H9 (cell line): ENCODE measurements at regions not wholly inside any gene's neighbourhood (a gene's known extent, or its start where the extent isn't known, plus 50 kb on each side); places are given as distances from the start of the nearest gene placed in this dataset.

Source experiments
- DNase-seq: peaks from one replicate; pipeline ENCODE4 v3.0.0-alpha.2; 2017
- H2AFZ ChIP-seq: one replicate; pipeline ENCODE4 v1.6.1; 2013; ENCODE audit warnings: mild to moderate bottlenecking, low read length, control low read depth, moderate library complexity
- H2AK5ac ChIP-seq: 2 replicates; pipeline ENCODE4 v1.6.1; 2013; ENCODE audit warnings: low read length, control low read depth, mixed read lengths; ENCODE audit not compliant: insufficient read length
- H2BK120ac ChIP-seq: one replicate; pipeline ENCODE4 v1.6.1; 2013; ENCODE audit warnings: low read depth, mild to moderate bottlenecking, low read length, control low read depth, inconsistent platforms; ENCODE audit not compliant: poor library complexity, severe bottlenecking
- H2BK12ac ChIP-seq: 2 replicates; pipeline ENCODE4 v1.6.1; 2013; ENCODE audit warnings: low read length, control low read depth, mixed read lengths, low read depth; ENCODE audit not compliant: insufficient read length
- H2BK15ac ChIP-seq: 2 replicates; pipeline ENCODE4 v1.6.1; 2013; ENCODE audit warnings: low read depth, low read length, control low read depth
- H2BK20ac ChIP-seq: one replicate; pipeline ENCODE4 v1.6.1; 2013; ENCODE audit warnings: low read depth, mild to moderate bottlenecking, low read length, control low read depth, inconsistent platforms; ENCODE audit not compliant: poor library complexity, severe bottlenecking
- H2BK5ac ChIP-seq: 2 replicates; pipeline ENCODE4 v1.6.1; 2013; ENCODE audit warnings: low read length, control low read depth, mixed read lengths; ENCODE audit not compliant: insufficient read length
- H3K14ac ChIP-seq: 2 replicates; pipeline ENCODE4 v1.6.1; 2013; ENCODE audit warnings: low read length, control low read depth; ENCODE audit not compliant: insufficient read depth
- H3K18ac ChIP-seq: 2 replicates; pipeline ENCODE4 v1.6.1; 2013; ENCODE audit warnings: low read depth, mild to moderate bottlenecking, mixed read lengths, low read length, control low read depth; ENCODE audit not compliant: insufficient read length
- H3K23ac ChIP-seq: 2 replicates; pipeline ENCODE4 v1.6.1; 2013; ENCODE audit warnings: low read length, control low read depth, mixed read lengths, low read depth; ENCODE audit not compliant: insufficient read length
- H3K23me2 ChIP-seq: 2 replicates; pipeline ENCODE4 v1.6.1; 2013; ENCODE audit warnings: low read depth, mild to moderate bottlenecking, mixed read lengths, low read length, control low read depth; ENCODE audit not compliant: insufficient read length, poor library complexity, severe bottlenecking
- H3K27ac ChIP-seq: 2 replicates; pipeline ENCODE4 v1.5.1; 2013; ENCODE audit warnings: low read length, control low read depth, mixed read lengths, low read depth; ENCODE audit not compliant: insufficient read length
- H3K27me3 ChIP-seq: 2 replicates; pipeline ENCODE4 v1.6.1; 2013; ENCODE audit warnings: low read length, control low read depth, inconsistent platforms; ENCODE audit not compliant: insufficient read depth
- H3K4ac ChIP-seq: 2 replicates; pipeline ENCODE4 v1.6.1; 2013; ENCODE audit warnings: low read depth, mild to moderate bottlenecking, control low read depth, inconsistent platforms, low read length, moderate library complexity
- H3K4me1 ChIP-seq: 2 replicates; pipeline ENCODE4 v1.6.1; 2013; ENCODE audit warnings: low read length, control low read depth, inconsistent platforms; ENCODE audit not compliant: insufficient read depth
- H3K4me2 ChIP-seq: 2 replicates; pipeline ENCODE4 v1.6.1; 2013; ENCODE audit warnings: low read length, control low read depth, mixed read lengths; ENCODE audit not compliant: insufficient read length, insufficient read depth
- H3K56ac ChIP-seq: 2 replicates; pipeline ENCODE4 v1.6.1; 2013; ENCODE audit warnings: low read depth, mild to moderate bottlenecking, mixed read lengths, low read length, control low read depth; ENCODE audit not compliant: insufficient read length
- H3K79me1 ChIP-seq: 2 replicates; pipeline ENCODE4 v1.6.1; 2013; ENCODE audit warnings: low read depth, mild to moderate bottlenecking, moderate library complexity, low read length, control low read depth, inconsistent platforms; ENCODE audit not compliant: insufficient read depth, poor library complexity, severe bottlenecking
- H3K79me2 ChIP-seq: 2 replicates; pipeline ENCODE4 v1.6.1; 2013; ENCODE audit warnings: low read length, control low read depth, inconsistent platforms; ENCODE audit not compliant: insufficient read depth
- H3K9ac ChIP-seq: 2 replicates; pipeline ENCODE4 v1.6.1; 2013; ENCODE audit warnings: low read length, control low read depth, mixed read lengths; ENCODE audit not compliant: insufficient read length; ENCODE audit errors: extremely low read depth
- H3K9me3 ChIP-seq: one replicate; pipeline ENCODE4 v1.6.1; 2013; ENCODE audit warnings: low read depth, low read length, inconsistent platforms; ENCODE audit not compliant: control insufficient read depth
- H3T11ph ChIP-seq: one replicate; pipeline ENCODE4 v1.6.1; 2013; ENCODE audit warnings: mild to moderate bottlenecking, low read length, control low read depth, inconsistent platforms
- H4K20me1 ChIP-seq: one replicate; pipeline ENCODE4 v1.6.1; 2013; ENCODE audit not compliant: control insufficient read depth, insufficient read length, insufficient read depth
- H4K5ac ChIP-seq: 2 replicates; pipeline ENCODE4 v1.6.1; 2013; ENCODE audit warnings: low read depth, mild to moderate bottlenecking, mixed read lengths, low read length, control low read depth; ENCODE audit not compliant: insufficient read length
- H4K8ac ChIP-seq: replicated peaks from 2 replicates; pipeline ENCODE4 v1.6.1; 2013; ENCODE audit warnings: low read length, control low read depth, mixed read lengths, low read depth; ENCODE audit not compliant: insufficient read length
- H4K91ac ChIP-seq: 2 replicates; pipeline ENCODE4 v1.6.1; 2013; ENCODE audit warnings: low read depth, mild to moderate bottlenecking, moderate library complexity, mixed read lengths, low read length, control low read depth; ENCODE audit not compliant: insufficient read length
- H3K27ac Mint-ChIP-seq, 3 experiments: 2 replicates in 2 of 3; 3 replicates in 1 of 3; pipeline ENCODE4 v1.8.0; 2020 to 2021; ENCODE audit warnings: mixed read lengths in 3 of 3, mild to moderate bottlenecking in 1 of 3, moderate library complexity in 1 of 3
- H3K27me3 Mint-ChIP-seq: 2 replicates; pipeline ENCODE4 v1.8.0; 2021; ENCODE audit warnings: low read depth, mild to moderate bottlenecking, moderate library complexity, mixed read lengths
- H3K36me3 Mint-ChIP-seq, 3 experiments: 2 replicates in 2 of 3; 3 replicates in 1 of 3; pipeline ENCODE4 v1.8.0; 2020 to 2021; ENCODE audit warnings: low read depth in 3 of 3, mixed read lengths in 3 of 3; ENCODE audit not compliant: insufficient read depth in 1 of 3
- H3K4me1 Mint-ChIP-seq, 2 experiments: 2 replicates each; pipeline ENCODE4 v1.8.0; 2020; ENCODE audit warnings: mixed read lengths in 2 of 2
- H3K4me3 Mint-ChIP-seq, 2 experiments: 2 replicates in 1 of 2; 3 replicates in 1 of 2; pipeline ENCODE4 v1.8.0; 2020 to 2021; ENCODE audit warnings: mild to moderate bottlenecking in 2 of 2, mixed read lengths in 2 of 2, moderate library complexity in 1 of 2
- H3K9me3 Mint-ChIP-seq, 2 experiments: 2 replicates in 1 of 2; 3 replicates in 1 of 2; pipeline ENCODE4 v1.8.0; 2020; ENCODE audit warnings: mild to moderate bottlenecking in 2 of 2, mixed read lengths in 2 of 2, moderate library complexity in 1 of 2
- CTCF ChIP-seq: fragments of 200-600 bp; sonication (generic); conservative IDR thresholded peaks from 3 replicates; pipeline ENCODE4 v1.8.0; 2021; ENCODE audit warnings: antibody characterized with exemption, mild to moderate bottlenecking
- WGBS: extraction: QIAGEN DNeasy Blood & Tissue Kit; methylation state at CpG from one replicate; pipeline ENCODE4 v1.1.7; 2013; ENCODE audit warnings: missing lambda C conversion rate, low lambda C conversion rate, mixed read lengths; ENCODE audit not compliant: insufficient read length; ENCODE audit errors: extremely low coverage; 5-methylcytosine and 5-hydroxymethylcytosine counted together

DNA sequence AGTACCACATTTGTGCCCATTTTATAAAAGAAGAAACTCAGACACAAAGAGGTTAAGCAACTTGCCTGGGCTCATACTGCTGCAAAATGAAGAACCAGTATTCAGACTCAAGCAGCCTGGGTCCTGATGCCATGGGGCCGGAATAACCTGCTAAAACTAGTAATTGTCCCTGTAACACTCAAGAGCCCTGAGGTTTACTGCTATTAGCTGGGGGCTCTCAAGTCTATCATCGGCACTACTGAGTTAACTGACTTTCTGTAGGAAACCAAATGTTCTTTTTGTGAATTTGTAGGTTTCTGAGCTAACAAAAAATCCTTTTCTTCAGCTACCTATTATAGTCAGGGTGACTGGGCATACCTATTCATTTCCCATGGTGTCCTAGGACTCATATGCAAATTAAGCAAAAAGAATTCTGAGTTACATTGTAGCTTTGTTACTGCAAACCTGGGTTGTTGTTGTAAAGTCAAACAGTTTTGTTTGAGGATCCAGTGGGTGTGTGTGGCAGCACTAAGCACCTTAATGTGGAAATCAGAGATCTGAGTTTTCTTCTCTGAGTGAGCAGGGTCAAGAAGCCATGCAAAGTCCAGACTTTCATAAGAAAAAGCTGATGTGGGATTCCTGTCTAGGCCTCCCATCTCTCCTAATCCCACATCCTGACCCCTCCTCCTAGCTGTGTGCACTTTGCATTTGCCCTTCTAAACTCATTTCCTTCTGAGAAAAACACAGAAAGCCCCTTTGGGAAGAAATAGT lies 72.4 kb upstream of the TNP1 start:
- no peak overlapping the region for H3K23ac ChIP-seq
- no peak overlapping the region for H2AFZ ChIP-seq
- no peak for TF ChIP-seq CTCF
- no peaks in the 10 kb centered on the region for H4K20me1 ChIP-seq
- H2BK12ac ChIP-seq = no peak overlapping the region
- no peak overlapping the region for H3K4me3 Mint-ChIP-seq
- no peaks in the 10 kb centered on the region for H3K23me2 ChIP-seq
- H3K79me2 ChIP-seq = no peaks in the 10 kb centered on the region
- H3K9ac ChIP-seq = no peak overlapping the region
- H3K4me1 Mint-ChIP-seq = peaks cover 11 to 15% of the 10 kb centered on the region in 2 experiments
- H4K91ac ChIP-seq = no peak overlapping the region
- no peak overlapping the region for H2BK15ac ChIP-seq
- H3K79me1 ChIP-seq = no peaks in the 10 kb centered on the region
- H3K4ac ChIP-seq = no peak overlapping the region
- no peak overlapping the region; a peak in 2 of 7 replicates for H3K27ac Mint-ChIP-seq
- H4K5ac ChIP-seq = no peak overlapping the region
- no peaks in the 10 kb centered on the region for H3K4me1 ChIP-seq
- no peak overlapping the region for H3T11ph ChIP-seq
- H2BK120ac ChIP-seq = no peak overlapping the region
- no peak overlapping the region for H3K14ac ChIP-seq
- no peak overlapping the region for H3K4me2 ChIP-seq
- H2AK5ac ChIP-seq = no peak overlapping the region
- no peak overlapping the region for H2BK5ac ChIP-seq
- no peaks in the 10 kb centered on the region for H3K36me3 Mint-ChIP-seq
- H3K56ac ChIP-seq = no peak overlapping the region
- H3K18ac ChIP-seq = no peak overlapping the region
- WGBS = no CpG with 5 or more reads among the region's 2 CpGs
- H3K9me3 Mint-ChIP-seq = peaks cover 4 to 6% of the 10 kb centered on the region in 2 experiments
- H3K27ac ChIP-seq = no peak overlapping the region
- no peak overlapping the region for H4K8ac ChIP-seq
- peak; percentile 38 for DNase-seq
- H2BK20ac ChIP-seq = no peak overlapping the region
- H3K27me3 Mint-ChIP-seq = peaks cover 6% of the 10 kb centered on the region
- no peaks in the 10 kb centered on the region for H3K9me3 ChIP-seq
- H3K27me3 ChIP-seq = no peaks in the 10 kb centered on the region
